Stimulated activated naive CD8-positive, alpha-beta T cell treated with anti-CD3 and anti-CD28 coated beads, Interleukin-15, Interleukin-2, amounts not matched to agents 100 ng/mL and 50 ng/mL, for 24 hours (primary cell): ENCODE measurements at regions not wholly inside any gene's neighbourhood (a gene's known extent, or its start where the extent isn't known, plus 50 kb on each side); places are given as distances from the start of the nearest gene placed in this dataset.
"Not testable (repeated sequence)": the region's sequence is repeated elsewhere in the genome, so short reads cannot be mapped to it uniquely, and the experiment has no call there.

ENCODE experiments used
- H3K27ac Mint-ChIP-seq: one replicate; pipeline ENCODE4 v1.8.0; 2021; ENCODE audit warnings: mild to moderate bottlenecking, mixed read lengths
- H3K27me3 Mint-ChIP-seq: one replicate; pipeline ENCODE4 v1.8.0; 2021; ENCODE audit warnings: mixed read lengths
- H3K36me3 Mint-ChIP-seq: one replicate; pipeline ENCODE4 v1.8.0; 2021; ENCODE audit warnings: low read depth, mixed read lengths
- H3K4me1 Mint-ChIP-seq: one replicate; pipeline ENCODE4 v1.8.0; 2021; ENCODE audit warnings: low read depth, mixed read lengths
- H3K4me3 Mint-ChIP-seq: one replicate; pipeline ENCODE4 v1.8.0; 2021; ENCODE audit warnings: mild to moderate bottlenecking, mixed read lengths
- H3K9me3 Mint-ChIP-seq: one replicate; pipeline ENCODE4 v1.8.0; 2021; ENCODE audit warnings: mixed read lengths

DNA sequence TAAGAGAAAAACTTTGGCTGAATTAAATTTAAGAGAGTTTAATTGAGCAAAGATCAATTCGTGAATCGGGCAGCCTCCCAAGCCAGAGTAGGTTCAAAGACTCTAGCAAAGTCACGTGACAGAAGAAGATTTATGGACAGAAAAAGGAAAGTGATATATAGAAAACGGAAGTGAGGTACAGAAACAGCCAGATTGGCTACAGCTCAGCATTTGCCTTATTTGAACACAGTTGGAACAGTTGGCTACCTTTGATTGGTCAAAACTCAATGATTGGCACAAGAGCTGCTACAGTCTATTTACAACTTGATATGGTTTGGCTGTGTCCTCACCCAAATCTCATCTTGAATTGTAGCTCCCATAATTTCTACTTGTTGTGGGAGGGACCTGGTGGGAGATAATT is 102.6 kb downstream of the PLG start:
- Mint-ChIP-seq H3K4me1 (no peaks in the 10 kb centered on the region), H3K27ac (no peak overlapping the region), H3K36me3 (no peaks in the 10 kb centered on the region), H3K27me3 (peaks cover 9% of the 10 kb centered on the region), H3K9me3 (peaks cover 6% of the 10 kb centered on the region), H3K4me3 (no peak overlapping the region)

DNA sequence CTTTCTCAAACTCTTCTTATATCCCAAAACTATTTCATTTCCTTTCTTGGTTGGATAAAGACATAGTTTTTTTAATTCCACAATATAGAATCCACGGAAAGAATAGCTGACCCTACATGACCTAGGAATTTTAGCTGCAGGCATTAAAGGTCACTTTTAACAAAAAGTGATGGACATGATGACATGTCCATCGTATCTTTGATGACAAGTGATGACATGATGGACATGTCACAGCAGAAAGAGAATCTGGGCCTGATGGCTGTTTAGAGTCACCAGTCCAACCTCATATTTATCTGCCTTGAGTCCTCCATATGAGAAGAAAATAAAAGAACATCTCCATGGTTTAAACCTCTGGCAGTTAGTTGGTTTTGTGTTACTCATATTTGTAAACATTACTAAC is 106.2 kb downstream of the PLG start:
- H3K36me3 Mint-ChIP-seq, result no peaks in the 10 kb centered on the region
- no peak overlapping the region for H3K27ac Mint-ChIP-seq
- H3K9me3 Mint-ChIP-seq, result no peaks in the 10 kb centered on the region
- H3K27me3 Mint-ChIP-seq, result no peaks in the 10 kb centered on the region
- H3K4me1 Mint-ChIP-seq, result no peaks in the 10 kb centered on the region
- H3K4me3 Mint-ChIP-seq, result no peak overlapping the region

- Mint-ChIP-seq H3K4me3 (no peak overlapping the region), H3K36me3 (no peaks in the 10 kb centered on the region), H3K27ac (no peak overlapping the region)
These were observed 108.2 kb downstream of the PLG start for GRCh38 chr6:160810238-160810637.

GRCh38 chr6:160812097-160812496 is 110.1 kb downstream of the PLG start:
- Mint-ChIP-seq H3K27me3 (no peaks in the 10 kb centered on the region), H3K36me3 (no peaks in the 10 kb centered on the region), H3K9me3 (no peaks in the 10 kb centered on the region), H3K4me1 (no peaks in the 10 kb centered on the region), H3K4me3 (no peak overlapping the region), H3K27ac (no peak overlapping the region)

More at GRCh38 chr6:160810238-160810637, 108.2 kb downstream of the PLG start:
- no peaks in the 10 kb centered on the region for H3K9me3 Mint-ChIP-seq
- no peaks in the 10 kb centered on the region for H3K27me3 Mint-ChIP-seq
- no peaks in the 10 kb centered on the region for H3K4me1 Mint-ChIP-seq

DNA sequence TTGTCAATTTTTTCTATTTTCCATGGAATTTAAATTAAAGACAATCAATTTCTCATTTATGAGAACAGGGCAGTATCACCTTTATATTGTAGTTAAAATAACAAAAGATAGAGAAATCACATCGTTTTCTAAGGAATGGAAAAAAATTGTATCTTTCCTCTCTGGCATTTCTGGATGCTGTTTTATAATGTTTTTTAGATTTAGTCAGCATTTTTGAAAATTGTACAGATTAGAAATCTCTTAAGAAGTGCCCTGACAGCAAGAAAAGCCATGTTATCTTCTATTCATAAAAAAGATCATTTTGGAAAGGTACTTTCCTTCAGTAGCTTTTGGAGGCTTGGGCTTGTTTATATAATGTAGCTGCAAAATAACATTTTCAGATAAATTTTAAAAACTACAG is 116.9 kb downstream of the PLG start:
- H3K27ac Mint-ChIP-seq, result no peak overlapping the region
- H3K27me3 Mint-ChIP-seq, result no peaks in the 10 kb centered on the region
- H3K4me1 Mint-ChIP-seq, result no peaks in the 10 kb centered on the region
- peaks cover 6% of the 10 kb centered on the region for H3K9me3 Mint-ChIP-seq
- H3K4me3 Mint-ChIP-seq, result no peak overlapping the region
- H3K36me3 Mint-ChIP-seq, result no peaks in the 10 kb centered on the region

- not testable (repeated sequence) for H3K27me3 Mint-ChIP-seq, H3K4me1 Mint-ChIP-seq, H3K36me3 Mint-ChIP-seq, H3K4me3 Mint-ChIP-seq, H3K27ac Mint-ChIP-seq, H3K9me3 Mint-ChIP-seq
These were observed 118.6 kb downstream of the PLG start for GRCh38 chr6:160820661-160821060.

DNA sequence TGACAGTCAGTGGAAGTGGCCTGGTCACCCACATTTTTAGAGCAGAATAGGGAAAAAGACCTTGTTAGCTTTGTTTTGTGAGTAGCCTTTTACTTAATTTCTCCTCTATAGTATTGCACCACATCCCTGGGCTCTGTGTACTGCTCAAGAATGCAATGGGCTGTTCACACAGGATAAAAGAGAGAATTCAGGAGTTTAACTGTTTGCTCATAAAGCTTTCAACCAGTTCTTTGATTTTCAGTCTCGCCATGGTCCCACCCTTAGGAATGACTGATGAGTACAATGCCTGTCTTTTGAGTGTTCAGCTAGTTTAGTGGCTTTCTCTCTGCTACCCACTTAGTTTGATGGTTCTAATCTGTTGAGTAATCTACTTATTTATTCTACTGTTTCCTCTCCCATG is 129.7 kb downstream of the PLG start:
- no peak overlapping the region for H3K4me3 Mint-ChIP-seq
- H3K27ac Mint-ChIP-seq, result no peak overlapping the region
- H3K4me1 Mint-ChIP-seq, result no peaks in the 10 kb centered on the region
- no peaks in the 10 kb centered on the region for H3K36me3 Mint-ChIP-seq
- no peaks in the 10 kb centered on the region for H3K9me3 Mint-ChIP-seq
- no peaks in the 10 kb centered on the region for H3K27me3 Mint-ChIP-seq

DNA sequence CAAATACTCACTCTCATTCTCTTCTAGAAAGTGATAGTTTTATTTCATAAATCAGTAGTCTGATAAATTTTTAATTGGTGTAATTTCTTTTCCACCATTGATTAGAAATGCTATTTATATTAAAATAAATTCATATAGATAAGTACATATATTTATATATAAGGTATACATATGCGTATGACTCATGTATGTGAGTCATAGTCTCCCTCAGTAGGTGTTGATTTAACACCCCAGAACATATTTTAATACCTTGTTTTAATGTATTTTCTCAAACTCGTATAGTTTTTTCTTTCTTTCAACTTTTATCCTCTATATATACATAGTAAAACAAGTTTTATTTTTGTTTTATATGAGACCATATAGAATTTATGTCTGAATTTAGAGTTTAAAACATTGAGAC is 130.4 kb downstream of the PLG start:
- no peaks in the 10 kb centered on the region for H3K4me1 Mint-ChIP-seq
- no peak overlapping the region for H3K4me3 Mint-ChIP-seq
- H3K9me3 Mint-ChIP-seq, result no peaks in the 10 kb centered on the region
- no peak overlapping the region for H3K27ac Mint-ChIP-seq
- H3K27me3 Mint-ChIP-seq, result no peaks in the 10 kb centered on the region
- H3K36me3 Mint-ChIP-seq, result no peaks in the 10 kb centered on the region

GRCh38 chr6:160837146-160837545 is 135.1 kb downstream of the PLG start:
- Mint-ChIP-seq H3K27me3 (no peaks in the 10 kb centered on the region), H3K4me1 (no peaks in the 10 kb centered on the region), H3K27ac (no peak overlapping the region), H3K9me3 (no peaks in the 10 kb centered on the region), H3K4me3 (no peak overlapping the region), H3K36me3 (no peaks in the 10 kb centered on the region)

DNA sequence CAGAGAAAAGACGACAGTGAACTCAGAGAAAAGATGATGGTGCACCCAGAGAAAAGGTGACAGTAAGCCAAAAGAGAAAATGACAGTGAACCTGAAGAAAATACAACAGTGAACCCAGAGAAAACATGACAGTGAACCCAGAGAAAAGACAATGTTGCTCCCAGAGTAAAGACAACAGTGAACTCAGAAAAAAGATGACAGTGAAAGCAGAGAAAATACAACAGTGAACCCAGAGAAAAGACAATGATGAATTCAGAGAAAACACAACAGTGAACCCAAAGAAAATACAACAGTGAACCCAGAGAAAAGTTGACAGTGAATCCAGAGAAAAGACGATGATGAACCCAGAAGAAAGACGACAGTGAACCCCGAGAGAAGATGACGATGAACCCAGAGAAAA is 140.5 kb upstream of the MAP3K4 start:
- no peak overlapping the region for H3K27ac Mint-ChIP-seq
- H3K36me3 Mint-ChIP-seq, result no peaks in the 10 kb centered on the region
- no peaks in the 10 kb centered on the region for H3K4me1 Mint-ChIP-seq
- no peak overlapping the region for H3K4me3 Mint-ChIP-seq
- no peaks in the 10 kb centered on the region for H3K9me3 Mint-ChIP-seq
- H3K27me3 Mint-ChIP-seq, result no peaks in the 10 kb centered on the region

GRCh38 chr6:160853946-160854345 is 137.6 kb upstream of the MAP3K4 start:
- Mint-ChIP-seq H3K36me3 (no peaks in the 10 kb centered on the region), H3K9me3 (no peaks in the 10 kb centered on the region), H3K27me3 (no peaks in the 10 kb centered on the region), H3K27ac (no peak overlapping the region), H3K4me3 (no peak overlapping the region), H3K4me1 (no peaks in the 10 kb centered on the region)

GRCh38 chr6:160858886-160859285 is 132.7 kb upstream of the MAP3K4 start:
- Mint-ChIP-seq H3K27me3 (no peaks in the 10 kb centered on the region), H3K27ac (no peak overlapping the region), H3K4me3 (no peak overlapping the region), H3K4me1 (no peaks in the 10 kb centered on the region), H3K9me3 (no peaks in the 10 kb centered on the region), H3K36me3 (no peaks in the 10 kb centered on the region)

- Mint-ChIP-seq H3K36me3 (no peaks in the 10 kb centered on the region), H3K27ac (no peak overlapping the region), H3K4me3 (no peak overlapping the region), H3K4me1 (no peaks in the 10 kb centered on the region), H3K27me3 (no peaks in the 10 kb centered on the region), H3K9me3 (no peaks in the 10 kb centered on the region)
These were observed 131.7 kb upstream of the MAP3K4 start for GRCh38 chr6:160859822-160860221.

- H3K27ac Mint-ChIP-seq, result no peak overlapping the region
- no peaks in the 10 kb centered on the region for H3K9me3 Mint-ChIP-seq
- no peaks in the 10 kb centered on the region for H3K27me3 Mint-ChIP-seq
- H3K36me3 Mint-ChIP-seq, result no peaks in the 10 kb centered on the region
- H3K4me3 Mint-ChIP-seq, result no peak overlapping the region
- no peaks in the 10 kb centered on the region for H3K4me1 Mint-ChIP-seq
These were observed 129.7 kb upstream of the MAP3K4 start for GRCh38 chr6:160861824-160862223.

DNA sequence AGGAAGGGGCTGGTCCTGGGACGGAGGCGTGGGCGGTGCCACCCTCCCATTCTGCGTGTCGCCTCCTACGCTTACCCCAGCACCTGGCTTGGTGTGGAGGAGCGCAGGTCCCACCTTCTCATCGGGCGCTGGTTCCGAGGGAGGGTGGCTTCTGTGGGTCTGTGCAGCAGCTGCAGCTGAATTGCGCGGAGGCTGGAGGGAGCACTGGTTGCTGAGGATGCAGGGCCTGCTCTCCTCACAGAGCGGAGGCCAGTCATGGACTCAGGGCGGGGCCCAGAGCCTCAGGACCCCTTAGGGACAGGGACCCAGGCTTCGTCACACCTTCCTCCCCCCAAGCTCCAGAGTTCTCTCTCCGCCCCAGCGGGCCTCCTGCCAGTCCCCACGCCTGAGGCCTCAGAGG is 127.8 kb upstream of the MAP3K4 start:
- Mint-ChIP-seq H3K27me3 (no peaks in the 10 kb centered on the region), H3K4me3 (no peak overlapping the region), H3K9me3 (no peaks in the 10 kb centered on the region), H3K36me3 (no peaks in the 10 kb centered on the region), H3K27ac (no peak overlapping the region), H3K4me1 (no peaks in the 10 kb centered on the region)

- Mint-ChIP-seq H3K27ac (no peak overlapping the region), H3K36me3 (no peaks in the 10 kb centered on the region), H3K4me3 (no peak overlapping the region), H3K4me1 (no peaks in the 10 kb centered on the region), H3K9me3 (no peaks in the 10 kb centered on the region), H3K27me3 (peaks cover 7% of the 10 kb centered on the region)
These were observed 120.2 kb upstream of the MAP3K4 start for GRCh38 chr6:160871320-160871719.
